Left colon (tissue), 2 donors: ENCODE measurements at regions not wholly inside any gene's neighbourhood (a gene's known extent, or its start where the extent isn't known, plus 50 kb on each side); places are given as distances from the start of the nearest gene placed in this dataset.

Experiments used
- ATAC-seq: fragments of 200-7000 bp; cut with Tn5 transposase; one replicate; pipeline ENCODE4 v1.9.1; 2020; ENCODE audit warnings: mild to moderate bottlenecking, moderate library complexity
- DNase-seq, 2 donors: peaks; one replicate each; pipeline ENCODE4 v3.0.0-alpha.2; 2020
- intact Hi-C, 2 donors: fragments of 100-400 bp; cut with DNase I in 1 of 2; cut with micrococcal nuclease in 1 of 2; formaldehyde crosslinking; loops; one replicate each; pipeline versions ENCODE4 v1.11.2 to v1.14.0; 2022; cut with DNase I, micrococcal nuclease
- donor health status: DM: no; HTN: no; CAD: no.
- donor health status: DM: yes; HTN: yes; CAD: no.

DNA sequence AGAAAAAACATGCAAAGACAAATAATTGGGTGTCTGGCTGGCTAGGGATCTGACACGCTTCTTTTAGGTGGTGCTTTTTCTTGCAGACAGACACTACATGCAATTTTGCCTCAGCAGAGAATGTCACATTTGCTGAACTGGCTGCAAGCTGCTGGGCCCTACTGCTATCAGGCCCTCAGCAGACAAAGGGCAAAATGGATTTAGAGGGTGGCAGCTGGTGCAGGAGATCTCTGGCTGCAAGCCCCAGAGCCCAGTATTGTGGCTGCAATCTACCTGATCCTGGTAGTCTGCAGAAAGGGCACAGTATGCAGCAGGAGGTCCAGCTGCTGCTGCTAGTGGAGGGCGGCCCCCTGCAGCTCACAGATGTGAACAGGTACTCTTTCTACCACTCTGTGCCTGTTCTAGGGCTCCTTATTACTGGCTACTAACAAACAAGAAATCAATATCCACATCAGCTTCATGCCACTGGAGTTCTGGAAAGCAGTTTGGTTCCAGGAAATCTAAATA is 796.7 kb upstream of the CELF4 start:
- no peak for DNase-seq
- ATAC-seq = no peak
- intact Hi-C loops = no loop called here

DNA sequence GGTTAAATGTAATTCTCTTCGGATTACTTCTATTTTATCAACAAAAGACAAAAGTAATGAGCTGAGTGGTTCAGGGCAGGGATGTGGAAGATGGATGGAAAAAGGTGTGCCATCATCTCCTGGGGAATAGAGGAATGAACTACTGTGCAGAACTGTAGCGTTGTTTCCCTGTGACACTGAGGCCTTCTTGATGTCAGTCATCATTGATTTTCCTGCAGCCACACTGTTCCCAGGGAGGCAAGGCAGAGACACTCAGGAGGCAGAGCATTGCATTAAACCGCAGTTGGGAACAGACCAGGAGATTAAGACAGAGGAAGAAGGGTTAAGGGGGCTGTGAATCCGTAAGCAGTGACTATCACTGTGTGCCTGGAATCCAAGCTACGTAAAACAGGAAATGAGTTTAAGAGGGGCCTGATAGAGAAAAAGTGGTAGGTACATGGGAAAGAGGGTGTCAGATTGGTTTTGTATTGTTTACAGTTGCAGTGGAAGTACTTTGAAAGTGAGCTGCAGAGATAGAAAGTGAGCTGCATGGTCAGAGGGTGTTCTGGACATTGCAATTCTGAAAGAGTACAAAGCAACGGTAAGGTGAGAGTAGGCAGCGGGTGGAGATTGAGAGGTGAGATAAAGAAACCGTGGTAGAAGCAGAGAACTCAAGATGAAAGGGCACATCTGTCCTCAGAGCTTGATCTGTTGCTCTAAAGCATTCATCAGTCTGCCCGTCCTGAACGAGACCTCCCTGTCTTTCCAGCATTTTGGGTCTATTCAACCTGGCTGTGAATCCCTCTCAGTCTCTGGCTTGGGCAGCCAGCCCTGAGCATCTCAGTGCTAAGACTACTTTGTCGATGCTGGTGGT is 793.4 kb upstream of the CELF4 start:
- ATAC-seq = no peak
- intact Hi-C loops = no loop called here
- no peak for DNase-seq

DNA sequence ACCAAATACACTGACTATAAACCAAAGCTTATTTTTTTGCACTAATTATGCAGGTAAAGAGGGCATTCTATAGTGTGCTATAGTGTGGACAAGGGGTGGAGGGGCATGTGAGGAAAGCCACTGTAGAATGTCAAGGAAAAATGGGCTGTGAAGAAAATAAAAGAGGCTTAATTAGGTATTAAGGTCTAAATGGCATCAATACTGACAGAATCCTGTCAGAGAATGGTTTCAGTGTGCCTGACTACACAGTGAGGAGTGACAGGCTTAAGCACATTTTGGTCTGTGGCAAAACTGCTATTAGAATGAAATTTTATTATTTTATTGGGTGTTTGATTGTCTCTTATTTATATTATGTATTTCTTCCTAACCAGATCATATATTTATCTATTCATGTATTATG is 787.6 kb upstream of the CELF4 start:
- intact Hi-C loops = no loop called here
- ATAC-seq (no peak), DNase-seq (no peak)

DNA sequence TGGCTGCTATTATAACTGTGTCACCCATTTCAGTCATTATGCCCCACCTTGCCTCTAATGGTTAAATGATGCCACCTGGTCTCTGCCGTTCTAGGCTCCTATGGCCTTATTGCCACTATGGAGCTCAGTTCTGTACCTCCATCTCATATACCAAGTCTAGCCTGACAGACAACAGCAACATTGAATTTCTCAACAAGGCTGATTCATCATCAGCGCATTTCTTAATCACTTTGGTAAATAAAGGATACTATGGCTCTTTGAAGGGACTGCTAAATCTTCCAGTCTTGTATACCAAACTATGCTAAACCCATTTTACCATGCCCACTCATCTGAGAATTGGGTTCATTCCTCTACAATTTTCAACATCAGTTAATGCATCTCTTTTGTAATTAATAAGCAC is 784.5 kb upstream of the CELF4 start:
- DNase-seq (no peak), ATAC-seq (no peak)
- intact Hi-C loops = no loop called here

DNA sequence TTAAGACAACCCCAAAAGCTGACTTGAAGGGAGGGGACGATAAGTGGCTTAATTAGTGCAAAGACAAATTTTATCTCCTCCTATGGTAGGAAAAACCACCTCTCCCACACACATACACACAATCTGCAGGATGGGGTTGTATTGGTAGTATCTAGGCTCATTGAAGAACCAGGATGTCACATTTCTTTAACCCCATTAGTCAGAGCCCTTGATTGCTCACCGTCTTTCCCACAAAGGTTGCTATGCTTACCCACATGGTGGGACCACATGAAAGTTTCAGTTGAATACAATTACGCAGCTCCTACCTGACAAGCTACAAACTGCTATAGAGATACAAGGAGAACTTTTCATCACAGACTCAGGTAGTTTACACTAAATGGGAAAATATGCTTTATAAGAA is 765.0 kb upstream of the CELF4 start:
- no peak for ATAC-seq
- intact Hi-C loops = no loop called here
- DNase-seq = no peak

DNA sequence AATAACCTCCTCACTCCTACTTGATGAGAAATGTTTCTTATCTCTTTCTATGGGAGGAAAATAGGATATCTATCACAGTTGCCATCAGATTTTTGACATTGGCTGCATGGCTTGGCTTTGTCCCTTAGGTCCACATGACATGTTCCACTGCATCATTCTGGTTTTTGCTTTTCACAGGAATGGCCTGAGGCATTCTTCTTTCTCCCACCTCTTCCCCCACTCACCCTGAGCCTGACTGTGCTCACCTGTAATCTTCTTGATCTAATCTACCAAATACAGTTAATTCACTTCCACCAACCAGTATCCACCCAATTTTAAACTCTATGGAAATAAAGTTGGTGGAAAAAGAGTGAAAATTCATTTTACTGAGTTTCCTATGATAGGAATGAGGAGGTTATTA is 763.5 kb upstream of the CELF4 start:
- intact Hi-C loops = no loop called here
- DNase-seq = no peak
- ATAC-seq = no peak

DNA sequence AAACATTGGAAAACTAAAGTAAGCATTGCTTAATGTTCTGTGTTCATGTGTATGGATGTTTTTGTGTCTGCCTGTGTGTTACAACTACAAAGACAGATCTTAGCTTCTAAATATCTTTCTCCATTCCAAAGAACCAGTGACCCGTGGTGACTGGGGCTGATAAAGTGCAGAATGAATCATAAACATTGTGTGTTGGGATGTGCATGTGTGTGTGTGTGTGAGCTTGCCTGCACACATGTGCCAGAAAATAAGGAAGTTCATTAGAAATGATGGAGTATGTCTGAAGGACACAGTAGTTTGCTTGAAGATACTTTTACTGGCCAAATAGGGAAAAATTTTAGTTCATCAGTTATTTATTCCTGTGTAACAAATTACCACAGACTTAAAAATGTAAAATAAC is 756.6 kb upstream of the CELF4 start:
- ATAC-seq (no peak), DNase-seq (no peak)
- intact Hi-C loops = no loop called here

DNA sequence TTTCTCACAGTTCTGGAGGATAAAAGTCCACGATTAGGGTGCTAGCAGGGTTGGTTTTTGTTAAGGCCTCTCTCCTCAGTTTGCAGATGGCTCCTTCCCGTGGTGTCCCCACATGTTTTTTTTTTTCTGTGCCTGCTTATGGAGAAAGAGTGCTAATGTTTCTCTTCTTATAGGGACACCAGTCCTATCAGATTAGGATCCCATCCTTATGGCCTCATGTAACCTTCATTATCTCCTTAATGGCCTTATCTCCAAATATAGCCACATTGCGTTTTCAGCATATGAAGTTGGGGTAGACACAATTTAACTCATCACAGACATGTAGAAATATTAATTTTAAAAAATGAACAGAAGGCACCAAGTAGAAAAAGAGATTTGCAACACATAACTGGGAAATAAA is 755.7 kb upstream of the CELF4 start:
- DNase-seq (no peak), ATAC-seq (no peak)
- intact Hi-C loops = no loop called here

DNA sequence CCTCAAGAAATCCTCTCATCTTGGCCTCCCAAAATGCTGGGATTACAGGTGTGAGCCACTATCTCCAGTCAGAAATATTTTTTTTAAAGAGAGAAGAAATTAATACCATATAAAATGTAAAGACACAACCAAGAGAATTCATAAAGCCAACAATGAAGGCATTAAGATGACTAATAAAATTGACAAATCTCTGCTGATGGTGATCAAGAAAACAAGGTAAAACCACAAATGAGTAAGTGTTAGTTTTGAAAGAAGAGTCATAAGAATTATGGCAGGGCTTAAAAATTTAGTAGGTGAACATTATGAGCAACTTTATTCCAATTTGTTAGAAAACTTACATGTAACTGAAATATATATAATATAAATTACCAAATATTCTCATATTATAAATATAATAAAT is 752.8 kb upstream of the CELF4 start:
- intact Hi-C loops = no loop called here
- ATAC-seq = no peak
- DNase-seq = no peak

DNA sequence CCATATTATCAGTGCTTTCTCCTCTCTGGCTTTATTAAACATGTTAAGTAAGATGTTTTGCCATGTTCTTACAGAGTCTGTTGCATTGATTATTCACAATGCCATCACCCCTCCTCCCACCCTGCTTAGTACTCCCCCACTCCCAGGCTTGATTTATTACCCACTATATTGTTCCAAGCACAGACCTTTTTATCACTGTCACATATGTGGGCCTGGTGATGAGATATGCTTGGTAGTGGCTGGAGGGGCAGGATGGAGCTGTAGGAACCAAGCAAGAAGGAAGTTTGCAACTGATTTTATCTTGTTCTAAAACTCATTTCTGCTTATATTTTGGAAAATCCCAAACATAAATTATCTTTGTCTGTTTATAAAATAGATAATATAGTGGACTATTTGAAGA is 748.2 kb upstream of the CELF4 start:
- intact Hi-C loops = loop anchor here in 1 of 2 donors (5.0 kb wide), 1 partner anchor 52 kb away; no protein-coding TSS in a partner anchor
- ATAC-seq = no peak
- no peak for DNase-seq

DNA sequence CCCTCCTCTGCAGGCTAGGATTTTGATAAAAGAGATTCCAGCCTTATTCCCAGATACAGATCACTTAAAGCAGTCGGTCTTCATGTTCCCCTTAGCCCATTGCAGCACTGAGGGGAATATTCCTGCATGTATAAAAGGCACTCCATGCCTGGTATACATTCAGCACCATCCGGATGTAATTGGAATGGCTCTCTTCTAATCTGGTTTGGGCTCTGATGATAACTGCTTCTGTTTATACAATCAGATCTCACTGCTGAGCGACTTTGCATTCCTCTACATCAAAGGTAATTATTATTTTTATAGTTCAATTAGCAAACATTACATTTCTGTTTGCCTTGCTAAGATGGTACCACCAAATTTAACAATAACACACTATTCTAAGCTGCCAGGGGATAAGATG is 746.9 kb upstream of the CELF4 start:
- no peak for DNase-seq
- ATAC-seq = no peak
- intact Hi-C loops = loop anchor here in 1 of 2 donors (5.0 kb wide), 1 partner anchor 50 kb away; no protein-coding TSS in a partner anchor

DNA sequence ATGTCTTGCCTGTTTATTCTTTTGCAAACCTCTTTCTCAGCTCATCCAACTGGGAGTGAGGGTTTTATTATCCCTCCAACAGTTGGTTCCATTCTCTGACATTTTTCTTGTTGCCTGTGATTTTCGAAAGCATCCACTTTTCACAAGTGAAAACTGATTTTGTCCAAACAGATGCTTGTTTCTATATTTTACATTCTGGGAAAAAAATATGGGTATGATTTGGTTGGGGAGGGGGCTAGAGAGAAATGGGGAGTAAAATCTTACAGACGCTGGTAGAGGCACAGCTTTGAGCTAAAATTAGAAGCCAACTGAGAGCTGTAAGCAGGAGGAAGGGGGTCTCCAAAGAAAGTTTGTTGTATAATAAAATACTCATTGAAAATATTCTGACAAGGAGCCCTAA is 745.3 kb upstream of the CELF4 start:
- intact Hi-C loops = loop anchor here in 1 of 2 donors (5.0 kb wide), 1 partner anchor 49 kb away; no protein-coding TSS in a partner anchor
- DNase-seq = no peak
- no peak for ATAC-seq

DNA sequence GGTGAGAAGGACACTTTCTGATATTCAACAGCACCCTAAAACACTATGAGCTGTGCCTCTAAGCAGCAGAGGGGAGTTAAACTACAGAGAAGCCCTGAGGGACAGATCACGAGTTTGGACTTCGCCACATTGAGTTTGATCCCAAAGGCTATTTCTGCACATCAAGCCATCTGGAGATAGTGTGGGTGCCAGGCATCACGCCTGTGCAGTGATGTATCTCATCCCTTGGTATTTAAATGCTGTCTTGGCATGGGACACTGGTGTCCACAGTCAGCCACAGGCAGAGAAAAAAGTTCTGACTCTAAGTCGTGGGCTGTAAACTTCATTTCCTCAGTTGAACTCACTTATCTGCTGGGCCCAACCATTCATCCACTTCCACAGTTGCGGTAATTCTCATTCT is 742.3 kb upstream of the CELF4 start:
- intact Hi-C loops = no loop called here
- ATAC-seq (no peak), DNase-seq (no peak)

DNA sequence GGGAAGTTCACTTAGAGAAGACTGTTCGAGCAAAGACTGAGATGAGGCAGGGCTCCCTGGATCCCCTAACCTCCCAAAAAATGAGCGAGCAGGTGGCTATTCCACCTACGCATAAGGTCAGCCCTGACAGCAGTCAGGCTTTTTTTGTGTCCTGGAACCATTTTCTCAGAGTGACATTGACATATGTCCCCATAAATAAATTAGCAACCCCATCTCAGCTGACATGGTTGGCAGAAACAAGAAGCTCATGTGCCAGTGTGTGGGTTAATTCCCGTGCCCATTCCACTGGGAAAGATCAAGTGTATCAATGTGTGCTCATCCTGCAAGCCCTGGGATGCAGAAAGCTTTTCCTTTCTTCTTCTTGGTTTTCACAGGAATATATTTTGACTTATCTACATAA is 740.4 kb upstream of the CELF4 start:
- ATAC-seq (no peak), DNase-seq (no peak)
- intact Hi-C loops = no loop called here

DNA sequence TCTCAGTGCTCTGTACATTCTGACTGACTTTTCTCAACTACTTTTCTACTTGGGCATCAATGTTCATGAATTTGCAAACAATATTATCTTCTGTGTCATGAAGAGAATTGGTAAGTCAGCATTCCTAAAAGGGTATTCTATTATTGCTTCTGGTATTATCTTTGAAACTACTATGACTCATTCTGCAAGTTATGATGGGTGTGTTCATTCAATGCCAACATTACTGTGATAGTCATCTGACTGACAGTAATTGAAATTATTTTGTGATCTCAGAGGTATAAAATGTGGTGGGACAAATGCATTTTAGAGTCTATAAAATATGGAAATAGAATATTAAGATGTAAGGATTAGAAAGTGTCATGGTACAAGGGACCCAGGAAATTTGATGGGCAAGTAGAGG is 736.0 kb upstream of the CELF4 start:
- DNase-seq (no peak), ATAC-seq (no peak)
- intact Hi-C loops = no loop called here

DNA sequence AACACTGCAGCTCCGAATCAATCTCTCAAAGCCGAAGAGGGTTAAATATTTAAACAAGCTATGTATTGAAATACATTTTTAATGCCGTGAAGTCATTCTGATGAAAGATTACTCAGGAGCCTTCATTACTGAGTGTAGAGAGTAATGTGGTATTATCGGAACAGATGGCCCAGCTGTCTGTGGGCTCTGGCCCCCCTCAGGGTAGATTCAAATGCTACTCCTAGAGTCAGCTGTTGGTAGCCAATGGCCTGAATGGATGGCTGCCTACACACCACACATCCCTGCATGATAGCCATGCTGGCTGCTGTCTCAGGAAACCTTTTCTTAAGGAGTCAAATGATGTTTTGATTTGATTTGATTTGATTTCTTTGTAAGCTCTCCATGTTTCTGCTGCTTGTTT is 732.3 kb upstream of the CELF4 start:
- DNase-seq = no peak
- intact Hi-C loops = no loop called here
- ATAC-seq = no peak

DNA sequence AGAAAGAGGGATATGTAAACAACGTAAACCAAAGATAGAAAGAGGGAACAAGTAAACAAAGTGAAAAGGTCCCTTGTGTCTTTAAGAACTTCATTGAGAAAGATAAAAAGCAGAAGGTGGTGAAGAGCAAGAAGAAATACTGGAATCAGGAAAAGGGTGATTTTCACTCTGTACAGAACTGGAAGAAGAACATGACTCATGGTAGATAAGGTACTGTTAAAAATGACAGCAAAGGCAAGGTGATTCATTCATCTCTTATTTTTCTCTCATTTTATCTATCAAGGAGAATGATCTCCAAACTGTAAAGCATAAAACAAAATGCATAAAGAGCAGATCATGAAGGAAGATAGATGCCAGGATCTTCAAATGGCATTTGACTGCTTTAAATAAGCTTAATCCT is 724.6 kb upstream of the CELF4 start:
- intact Hi-C loops = no loop called here
- ATAC-seq (no peak), DNase-seq (no peak)

DNA sequence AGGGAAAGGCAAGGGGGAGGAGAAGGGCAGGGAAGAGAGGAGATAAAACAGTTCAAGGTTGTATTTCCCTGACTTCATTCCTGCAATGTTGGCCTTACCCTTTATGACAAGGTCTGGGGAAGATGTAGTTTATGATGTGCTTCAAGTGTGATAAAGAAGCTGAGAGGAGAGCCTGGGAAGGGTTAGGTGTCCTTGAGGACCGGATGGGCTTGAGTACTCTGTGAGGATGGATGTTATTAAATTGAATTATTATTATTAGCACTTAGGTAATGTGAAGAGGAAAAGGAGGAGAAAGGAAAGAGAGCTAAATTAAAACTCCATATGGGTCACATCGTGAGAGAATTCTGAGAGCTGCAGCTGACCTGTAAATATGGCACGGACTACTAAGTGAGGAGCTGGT is 719.4 kb upstream of the CELF4 start:
- ATAC-seq = no peak
- intact Hi-C loops = no loop called here
- DNase-seq = no peak

DNA sequence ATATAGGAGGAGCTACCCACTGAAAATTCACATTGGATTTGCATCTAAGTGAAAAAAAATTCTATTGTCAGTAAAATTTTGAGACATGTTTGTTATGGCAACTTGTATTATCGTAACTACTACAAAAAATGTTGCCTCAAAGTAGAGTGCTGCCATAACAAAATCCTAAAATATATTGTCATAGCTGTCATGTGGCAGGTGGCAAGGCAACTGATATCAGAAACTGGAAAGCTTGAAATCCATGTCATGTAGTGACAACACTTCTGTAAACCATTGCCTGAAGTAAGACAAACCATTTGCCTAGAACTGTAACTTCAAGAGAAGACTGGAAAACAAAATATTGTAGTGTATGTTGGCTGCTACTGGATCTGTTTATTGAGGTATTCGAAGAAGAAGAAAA is 697.5 kb upstream of the CELF4 start:
- intact Hi-C loops = loop anchor here in 1 of 2 donors (5.0 kb wide), 1 partner anchor 49 kb away; no protein-coding TSS in a partner anchor
- ATAC-seq (no peak), DNase-seq (no peak)

DNA sequence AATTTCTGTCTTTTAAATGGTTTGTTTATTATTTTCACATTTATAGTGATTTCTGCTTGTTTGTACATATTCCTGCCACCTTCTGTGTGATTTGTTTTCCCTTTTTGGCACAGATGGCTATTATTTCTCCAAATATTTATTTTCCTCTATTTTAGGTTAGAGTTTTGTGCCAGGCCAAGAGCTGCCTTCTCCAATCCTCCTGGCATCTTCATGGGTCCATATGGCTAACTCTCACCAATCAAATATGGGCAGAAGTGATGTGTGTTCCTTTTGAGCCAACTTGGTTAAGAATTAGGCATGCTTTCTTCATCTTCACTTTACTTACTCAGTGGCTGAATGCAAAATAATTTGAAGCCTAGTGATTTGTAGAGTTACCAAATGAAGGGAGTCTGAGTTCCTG is 697.1 kb upstream of the CELF4 start:
- DNase-seq = no peak
- intact Hi-C loops = loop anchor here in 1 of 2 donors (5.0 kb wide), 1 partner anchor 50 kb away; no protein-coding TSS in a partner anchor
- no peak for ATAC-seq

DNA sequence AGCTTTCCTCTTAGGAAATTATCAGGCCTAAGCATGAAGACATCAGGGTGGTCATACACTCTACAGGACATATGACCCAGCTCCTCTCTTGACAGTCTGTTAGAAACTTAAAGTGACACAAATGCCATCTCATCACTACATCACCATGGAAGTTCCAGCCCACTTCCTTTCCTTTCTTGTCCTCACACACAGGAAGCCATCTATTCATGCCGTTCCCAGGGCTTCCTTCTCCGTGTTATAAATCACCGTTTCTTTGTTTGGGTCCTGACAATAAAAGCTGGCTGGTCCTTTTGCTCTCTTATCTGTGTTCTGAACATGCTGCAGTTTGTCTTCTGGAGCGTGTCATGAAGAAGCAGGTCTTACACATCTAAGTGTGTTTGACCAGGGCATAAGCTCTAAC is 692.1 kb upstream of the CELF4 start:
- ATAC-seq (no peak), DNase-seq (no peak)
- intact Hi-C loops = no loop called here
